CD1c-positive myeloid dendritic cell (primary cell): ENCODE measurements at regions not wholly inside any gene's neighbourhood (a gene's known extent, or its start where the extent isn't known, plus 50 kb on each side); places are given as distances from the start of the nearest gene placed in this dataset.

Experiments used
- DNase-seq: peaks from one replicate; pipeline ENCODE4 v3.0.0-alpha.2; 2016; ENCODE audit errors: extremely low spot score

DNA sequence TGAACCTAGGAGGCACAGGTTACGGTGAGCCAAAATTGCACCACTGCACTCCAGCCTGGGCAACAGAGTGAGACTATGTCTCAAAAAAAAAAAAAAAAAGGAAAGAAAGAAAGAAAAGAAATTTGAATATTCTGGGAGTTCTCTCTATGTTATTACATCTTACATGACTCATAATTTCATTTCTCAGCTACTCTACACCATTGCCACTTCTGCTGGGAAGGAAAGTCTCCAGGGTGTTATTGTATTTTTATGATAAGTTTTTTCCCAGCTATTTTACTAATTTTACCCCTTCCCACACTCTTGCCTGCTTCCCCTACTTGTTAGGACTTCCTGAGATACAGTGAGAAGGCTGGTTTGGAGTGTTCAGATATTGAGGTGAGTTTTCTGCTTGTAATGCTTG lies 69.7 kb upstream of the UMPS start:
- DNase-seq = no peak

- no peak for DNase-seq
Observed at GRCh38 chr3:124663690-124664089, 66.6 kb upstream of the UMPS start.

GRCh38 chr3:124664804-124665203 lies 65.4 kb upstream of the UMPS start:
- DNase-seq = no peak

- DNase-seq = no peak
Observed at GRCh38 chr3:124666067-124666466, 64.2 kb upstream of the UMPS start.

- no peak for DNase-seq
Observed at GRCh38 chr3:124669470-124669869, 60.8 kb upstream of the UMPS start.

DNA sequence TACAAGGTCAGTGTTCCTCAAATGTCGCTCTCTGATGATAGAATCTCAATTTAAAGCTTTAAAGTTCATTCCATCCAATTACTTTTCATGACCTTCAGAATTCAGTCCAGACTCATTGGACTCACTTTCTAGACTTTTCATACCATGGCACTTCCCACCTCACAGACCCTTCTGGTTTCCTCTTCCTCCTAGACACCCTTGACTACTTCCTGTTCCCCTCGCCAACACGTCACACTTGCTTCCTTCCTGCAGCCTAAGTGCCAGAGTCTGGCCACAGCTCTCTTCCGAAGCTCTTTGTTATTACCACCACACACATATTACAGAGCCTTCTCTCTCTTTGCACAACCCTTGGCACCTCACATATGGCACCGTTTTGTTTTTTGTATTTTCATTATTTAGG lies 59.1 kb upstream of the UMPS start:
- DNase-seq = no peak

- DNase-seq = no peak
Observed at GRCh38 chr3:124674336-124674735, 55.9 kb upstream of the UMPS start.

- no peak for DNase-seq
Observed at GRCh38 chr3:124676236-124676635, 54.0 kb upstream of the UMPS start.

GRCh38 chr3:124679048-124679638 lies 51.1 kb upstream of the UMPS start:
- DNase-seq = no peak
